CD14-positive monocyte (primary cell): ENCODE measurements at regions not wholly inside any gene's neighbourhood (a gene's known extent, or its start where the extent isn't known, plus 50 kb on each side); places are given as distances from the start of the nearest gene placed in this dataset.

ENCODE experiments used
- DNase-seq, 3 donors: peaks; one replicate each; pipeline ENCODE4 v3.0.0-alpha.2; 2011 to 2022
- H2AFZ ChIP-seq: 2 replicates; pipeline ENCODE4 v1.6.0; 2012; ENCODE audit warnings: mild to moderate bottlenecking, low read depth, low read length, inconsistent platforms; ENCODE audit not compliant: insufficient read depth, poor library complexity, severe bottlenecking
- H3K27ac ChIP-seq, 2 donors: 1 replicate in 1 of 2; 2 replicates in 1 of 2; pipeline ENCODE4 v1.5.1; 2012 to 2013; ENCODE audit warnings: low read length in 2 of 2, control low read depth in 1 of 2, inconsistent platforms in 1 of 2, low read depth in 1 of 2, mild to moderate bottlenecking in 1 of 2
- H3K27me3 ChIP-seq, 2 donors: one replicate each; pipeline versions ENCODE4 v1.6.0 to v1.6.1; 2011 to 2013; ENCODE audit warnings: low read length in 2 of 2; ENCODE audit not compliant: control insufficient read depth in 2 of 2, insufficient read depth in 2 of 2
- H3K36me3 ChIP-seq, 2 donors: replicated peaks in 1 of 2; 1 replicate in 1 of 2; 2 replicates in 1 of 2; pipeline versions ENCODE4 v1.5.1 to v1.6.1; 2012 to 2013; ENCODE audit warnings: low read length in 2 of 2, control low read depth in 1 of 2, inconsistent platforms in 1 of 2, mild to moderate bottlenecking in 1 of 2; ENCODE audit not compliant: insufficient read depth in 2 of 2, control insufficient read depth in 1 of 2
- H3K4me1 ChIP-seq, 2 donors: 1 replicate in 1 of 2; 2 replicates in 1 of 2; pipeline versions ENCODE4 v1.5.1 to v1.6.1; 2012 to 2013; ENCODE audit warnings: low read length in 2 of 2, control low read depth in 1 of 2, inconsistent platforms in 1 of 2, mild to moderate bottlenecking in 1 of 2, moderate library complexity in 1 of 2; ENCODE audit not compliant: insufficient read depth in 2 of 2, control insufficient read depth in 1 of 2
- H3K4me2 ChIP-seq: replicated peaks from 2 replicates; pipeline ENCODE3; 2012; ENCODE audit warnings: low read length, moderate library complexity, mild to moderate bottlenecking; ENCODE audit not compliant: poor library complexity, severe bottlenecking; ENCODE audit errors: extremely low read depth
- H3K4me3 ChIP-seq, 3 experiments: fragments of 200-600 bp in 1 of 3; sonication (generic) in 1 of 3; replicated peaks in 1 of 3; 1 replicate in 2 of 3; 2 replicates in 1 of 3; pipeline ENCODE4 v1.5.1; 2011 to 2013; ENCODE audit warnings: low read length in 3 of 3, mild to moderate bottlenecking in 3 of 3, control low read depth in 2 of 3, low read depth in 2 of 3, inconsistent platforms in 1 of 3, moderate library complexity in 1 of 3
- H3K79me2 ChIP-seq: 2 replicates; pipeline ENCODE4 v1.6.0; 2012; ENCODE audit warnings: mild to moderate bottlenecking, control low read depth, inconsistent platforms, low read length, moderate library complexity; ENCODE audit not compliant: insufficient read depth
- H3K9ac ChIP-seq: 2 replicates; pipeline ENCODE4 v1.6.0; 2017; ENCODE audit warnings: low read length, mild to moderate bottlenecking; ENCODE audit not compliant: insufficient read depth, poor library complexity, severe bottlenecking
- H3K9me3 ChIP-seq, 2 donors: replicated peaks in 1 of 2; 1 replicate in 1 of 2; 2 replicates in 1 of 2; pipeline versions ENCODE4 v1.5.1 to v1.6.1; 2012 to 2013; ENCODE audit warnings: low read length in 2 of 2, control low read depth in 1 of 2; ENCODE audit not compliant: control insufficient read depth in 1 of 2, insufficient read depth in 1 of 2
- H4K20me1 ChIP-seq: 2 replicates; pipeline ENCODE4 v1.6.0; 2012; ENCODE audit warnings: mild to moderate bottlenecking, low read length, control low read depth, moderate library complexity; ENCODE audit not compliant: insufficient read depth
- H3K27ac Mint-ChIP-seq, 7 donors: one replicate each; pipeline ENCODE4 v1.8.0; 2020; ENCODE audit warnings: mild to moderate bottlenecking in 7 of 7, mixed read lengths in 7 of 7, moderate library complexity in 6 of 7, inconsistent platforms in 2 of 7
- H3K27me3 Mint-ChIP-seq, 3 donors: one replicate each; pipeline ENCODE4 v1.8.0; 2021 to 2022; ENCODE audit warnings: low read depth in 3 of 3, mild to moderate bottlenecking in 3 of 3, mixed read lengths in 3 of 3, moderate library complexity in 3 of 3, inconsistent platforms in 1 of 3
- H3K36me3 Mint-ChIP-seq, 2 donors: one replicate each; pipeline ENCODE4 v1.8.0; 2020; ENCODE audit warnings: mixed read lengths in 2 of 2, inconsistent platforms in 1 of 2, mild to moderate bottlenecking in 1 of 2
- H3K4me1 Mint-ChIP-seq: one replicate; pipeline ENCODE4 v1.8.0; 2020; ENCODE audit warnings: mild to moderate bottlenecking, mixed read lengths
- H3K4me3 Mint-ChIP-seq, 2 donors: one replicate each; pipeline ENCODE4 v1.8.0; 2020; ENCODE audit warnings: mild to moderate bottlenecking in 2 of 2, mixed read lengths in 2 of 2, moderate library complexity in 1 of 2
- H3K9me3 Mint-ChIP-seq, 7 donors: one replicate each; pipeline ENCODE4 v1.8.0; 2020 to 2022; ENCODE audit warnings: mixed read lengths in 7 of 7, mild to moderate bottlenecking in 6 of 7, moderate library complexity in 6 of 7, inconsistent platforms in 2 of 7
- WGBS: methylation state at CpG from one replicate; pipeline ENCODE4 v1.1.5; 2013; ENCODE audit warnings: missing lambda C conversion rate; ENCODE audit not compliant: insufficient coverage; 5-methylcytosine and 5-hydroxymethylcytosine counted together
- intact Hi-C, 2 donors: fragments of 100-400 bp; cut with micrococcal nuclease; formaldehyde crosslinking; loops; one replicate each; pipeline versions ENCODE4 v1.15.0 to v1.15.1; 2023
- TF ChIP-seq, protein P1 (sequence below): fragments of 200-600 bp; IDR thresholded peaks from one replicate; pipeline ENCODE4 v1.8.0; 2022; ENCODE audit warnings: antibody characterized with exemption, mild to moderate bottlenecking

DNA sequence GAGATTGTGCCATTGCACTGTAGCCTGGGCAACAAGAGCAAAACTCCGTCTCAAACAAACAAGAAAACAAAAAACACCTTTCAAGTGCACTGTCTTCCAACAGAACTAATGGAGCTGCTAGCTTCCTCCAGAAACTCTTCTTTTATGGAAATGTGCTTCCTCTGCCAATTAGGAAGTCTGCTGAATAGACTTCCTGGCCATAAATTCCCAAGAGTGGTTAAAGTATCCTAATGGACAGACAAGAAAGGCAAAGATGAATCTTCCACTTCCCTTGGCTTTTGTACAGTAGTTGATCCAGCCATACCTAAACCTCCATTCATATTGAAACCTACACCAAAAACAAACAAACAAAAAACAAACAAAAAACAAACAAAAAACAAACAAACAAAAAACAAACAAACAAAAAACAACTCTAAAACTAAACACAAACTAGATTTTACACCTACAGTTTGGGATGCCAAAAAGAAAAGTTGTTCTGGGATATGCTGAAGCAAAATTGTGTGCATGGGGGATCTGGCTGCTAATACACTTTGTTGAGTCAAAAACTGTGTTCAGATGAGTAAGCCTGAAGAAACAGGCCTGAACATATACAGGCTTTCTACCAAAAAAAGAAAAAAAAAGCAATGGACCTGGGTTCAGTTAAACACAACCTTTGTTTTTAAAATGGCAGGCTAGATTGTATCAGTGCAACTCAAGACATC lies 59.8 kb upstream of the CARMIL1 start:
- Mint-ChIP-seq H3K4me3 (no peak overlapping the region), H3K27me3 (peaks cover 0 to 2% (median 1%) of the 10 kb centered on the region in 3 donors), H3K27ac (no peak overlapping the region), H3K4me1 (peaks cover 29% of the 10 kb centered on the region), H3K9me3 (no peaks in the 10 kb centered on the region), H3K36me3 (no peaks in the 10 kb centered on the region)
- Histone ChIP-seq H3K4me1 (peaks cover 8 to 12% of the 10 kb centered on the region in 2 donors), H3K27ac (no peak overlapping the region), H3K27me3 (no peaks in the 10 kb centered on the region), H3K4me2 (no peak overlapping the region), H3K9ac (no peak overlapping the region), H3K9me3 (no peaks in the 10 kb centered on the region), H3K79me2 (no peaks in the 10 kb centered on the region), H3K4me3 (no peak overlapping the region), H3K36me3 (no peaks in the 10 kb centered on the region), H2AFZ (no peak overlapping the region), H4K20me1 (no peaks in the 10 kb centered on the region)
- no peak for DNase-seq
- TF ChIP-seq, protein P1, sequence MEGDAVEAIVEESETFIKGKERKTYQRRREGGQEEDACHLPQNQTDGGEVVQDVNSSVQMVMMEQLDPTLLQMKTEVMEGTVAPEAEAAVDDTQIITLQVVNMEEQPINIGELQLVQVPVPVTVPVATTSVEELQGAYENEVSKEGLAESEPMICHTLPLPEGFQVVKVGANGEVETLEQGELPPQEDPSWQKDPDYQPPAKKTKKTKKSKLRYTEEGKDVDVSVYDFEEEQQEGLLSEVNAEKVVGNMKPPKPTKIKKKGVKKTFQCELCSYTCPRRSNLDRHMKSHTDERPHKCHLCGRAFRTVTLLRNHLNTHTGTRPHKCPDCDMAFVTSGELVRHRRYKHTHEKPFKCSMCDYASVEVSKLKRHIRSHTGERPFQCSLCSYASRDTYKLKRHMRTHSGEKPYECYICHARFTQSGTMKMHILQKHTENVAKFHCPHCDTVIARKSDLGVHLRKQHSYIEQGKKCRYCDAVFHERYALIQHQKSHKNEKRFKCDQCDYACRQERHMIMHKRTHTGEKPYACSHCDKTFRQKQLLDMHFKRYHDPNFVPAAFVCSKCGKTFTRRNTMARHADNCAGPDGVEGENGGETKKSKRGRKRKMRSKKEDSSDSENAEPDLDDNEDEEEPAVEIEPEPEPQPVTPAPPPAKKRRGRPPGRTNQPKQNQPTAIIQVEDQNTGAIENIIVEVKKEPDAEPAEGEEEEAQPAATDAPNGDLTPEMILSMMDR, result no peak
- intact Hi-C loops, result no loop called here
- no CpG with 5 or more reads among the region's 1 CpG for WGBS

DNA sequence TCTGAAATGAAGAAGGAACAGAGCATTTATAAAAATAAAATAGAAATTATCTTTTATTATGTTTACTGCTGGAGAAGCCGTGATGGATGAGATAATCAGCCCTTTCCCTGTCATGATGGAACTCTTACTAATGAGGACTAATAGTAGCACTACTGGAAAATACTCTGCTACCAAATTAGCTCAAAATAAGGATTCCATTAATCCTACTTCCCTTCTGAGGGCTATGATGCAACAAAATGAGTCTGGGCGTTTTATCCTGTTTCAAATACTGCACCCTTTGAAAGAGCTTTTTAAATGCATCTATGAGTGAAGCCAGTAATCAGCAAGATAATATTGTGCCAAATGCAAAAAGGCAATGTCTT lies 59.3 kb upstream of the CARMIL1 start:
- Mint-ChIP-seq H3K27me3 (peaks cover 0 to 2% (median 2%) of the 10 kb centered on the region in 3 donors), H3K27ac (no peak overlapping the region), H3K4me3 (no peak overlapping the region), H3K36me3 (no peaks in the 10 kb centered on the region), H3K9me3 (no peaks in the 10 kb centered on the region), H3K4me1 (peaks cover 29% of the 10 kb centered on the region)
- Histone ChIP-seq H3K79me2 (no peaks in the 10 kb centered on the region), H2AFZ (no peak overlapping the region), H3K9me3 (no peaks in the 10 kb centered on the region), H4K20me1 (no peaks in the 10 kb centered on the region), H3K4me2 (no peak overlapping the region), H3K9ac (no peak overlapping the region), H3K27ac (no peak overlapping the region), H3K4me1 (peaks cover 8 to 12% of the 10 kb centered on the region in 2 donors), H3K27me3 (no peaks in the 10 kb centered on the region), H3K4me3 (no peak overlapping the region), H3K36me3 (no peaks in the 10 kb centered on the region)
- no peak for DNase-seq
- intact Hi-C loops, result loop anchor here (5.0 kb wide), 1 partner anchor 337 kb away; no protein-coding TSS in a partner anchor
- WGBS, result 0% methylated on average over 1 of the region's 2 CpGs
- TF ChIP-seq, protein P1, result no peak
